SK-N-SH (cell line): ENCODE measurements at regions not wholly inside any gene's neighbourhood (a gene's known extent, or its start where the extent isn't known, plus 50 kb on each side); places are given as distances from the start of the nearest gene placed in this dataset.
A peak's percentile ranks its signal among the peaks of the same experiment; 100 is the strongest.

Experiments used
- CTCF ChIA-PET: fragments of 300-600, 350-600 bp; formaldehyde crosslinking; extraction: SDS; loops from one replicate; lab custom pipeline; 2021; lab: Yijun Ruan, JAX
- POLR2A ChIA-PET: fragments of 350-600 bp; sonication (Branson Sonifier 250); formaldehyde crosslinking; extraction: SDS; loops from one replicate; lab custom pipeline; 2020; ENCODE audit warnings: antibody characterized with exemption, inconsistent platforms; lab: Yijun Ruan, JAX
- DNase-seq: peaks from one replicate; pipeline ENCODE4 v3.0.0; 2012
- H2AFZ ChIP-seq: fragments of 200-600 bp; sonication (generic); 2 replicates; pipeline ENCODE4 v1.8.1; 2016; ENCODE audit warnings: antibody characterized with exemption, mild to moderate bottlenecking, low read depth
- H3F3A ChIP-seq: fragments of 200-600 bp; sonication (generic); replicated peaks from 2 replicates; pipeline ENCODE3; 2016; ENCODE audit warnings: antibody characterized with exemption, mild to moderate bottlenecking; ENCODE audit not compliant: insufficient read depth
- H3K27ac ChIP-seq, 2 experiments: fragments of 200-500 bp in 1 of 2; fragments of 200-600 bp in 1 of 2; sonication (Bioruptor generic) in 1 of 2; sonication (generic), shearing (Covaris generic) in 1 of 2; 2 replicates each; pipeline versions ENCODE4 v1.5.1 to v1.6.1; 2014 to 2016; ENCODE audit warnings: low read depth in 2 of 2, inconsistent platforms in 1 of 2, low read length in 1 of 2, mild to moderate bottlenecking in 1 of 2, mixed read lengths in 1 of 2
- H3K27me3 ChIP-seq: fragments of 200-600 bp; sonication (generic), shearing (Covaris generic); 2 replicates; pipeline ENCODE4 v1.6.1; 2016; ENCODE audit warnings: mixed run types; ENCODE audit not compliant: insufficient read depth
- H3K36me3 ChIP-seq, 2 experiments: fragments of 200-500 bp in 1 of 2; fragments of 200-600 bp in 1 of 2; sonication (Bioruptor generic) in 1 of 2; sonication (generic) in 1 of 2; replicated peaks in 1 of 2; 2 replicates each; pipeline versions ENCODE3 to v1.5.1; 2014 to 2016; ENCODE audit warnings: low read length in 1 of 2, mild to moderate bottlenecking in 1 of 2; ENCODE audit not compliant: insufficient read depth in 2 of 2, control insufficient read depth in 1 of 2
- H3K4me1 ChIP-seq, 2 experiments: fragments of 200-500 bp in 1 of 2; fragments of 200-600 bp in 1 of 2; sonication (Bioruptor generic) in 1 of 2; sonication (generic), shearing (Covaris generic) in 1 of 2; 2 replicates each; pipeline versions ENCODE4 v1.5.1 to v1.6.1; 2014 to 2016; ENCODE audit warnings: low read depth in 1 of 2, low read length in 1 of 2, mixed run types in 1 of 2; ENCODE audit not compliant: insufficient read depth in 2 of 2, control insufficient read depth in 1 of 2
- H3K4me2 ChIP-seq: fragments of 200-600 bp; sonication (generic), shearing (Covaris generic); 2 replicates; pipeline ENCODE4 v1.6.1; 2017; ENCODE audit warnings: mixed run types
- H3K4me3 ChIP-seq, 2 experiments: fragments of 200-500 bp in 1 of 2; fragments of 200-600 bp in 1 of 2; sonication (Bioruptor generic) in 1 of 2; sonication (generic), shearing (Covaris generic) in 1 of 2; 2 replicates each; pipeline versions ENCODE4 v1.5.1 to v1.8.1; 2014 to 2016; ENCODE audit warnings: low read depth in 2 of 2, inconsistent platforms in 1 of 2, low read length in 1 of 2, mild to moderate bottlenecking in 1 of 2, mixed read lengths in 1 of 2, moderate library complexity in 1 of 2
- H3K79me2 ChIP-seq: fragments of 200-600 bp; sonication (generic); 2 replicates; pipeline ENCODE4 v1.8.1; 2017; ENCODE audit warnings: mild to moderate bottlenecking; ENCODE audit not compliant: insufficient read depth
- H3K9ac ChIP-seq: fragments of 200-600 bp; sonication (generic); 2 replicates; pipeline ENCODE4 v1.6.1; 2017; ENCODE audit warnings: mixed run types
- H3K9me2 ChIP-seq: fragments of 200-600 bp; sonication (generic); 2 replicates; pipeline ENCODE4 v1.6.1; 2017; ENCODE audit warnings: mixed run types
- H3K9me3 ChIP-seq: fragments of 200-600 bp; sonication (generic); 2 replicates; pipeline ENCODE4 v1.6.1; 2017; ENCODE audit warnings: mixed run types, mild to moderate bottlenecking, moderate library complexity
- H4K20me1 ChIP-seq: fragments of 200-600 bp; sonication (generic); 2 replicates; pipeline ENCODE4 v1.6.1; 2017; ENCODE audit warnings: mild to moderate bottlenecking, mixed run types; ENCODE audit not compliant: insufficient read depth
- CHD2 ChIP-seq: fragments of 150-350 bp; IDR thresholded peaks from 2 replicates; pipeline ENCODE4 v1.6.1; 2018; ENCODE audit warnings: low read length; ENCODE audit not compliant: partially characterized antibody
- ELF1 ChIP-seq: IDR thresholded peaks from 2 replicates; pipeline ENCODE4 v1.4.0; 2012
- EP300 ChIP-seq, 2 experiments: IDR thresholded peaks; 2 replicates each; pipeline versions ENCODE4 v1.4.0 to v1.6.1; 2012; ENCODE audit warnings: borderline replicate concordance in 1 of 2, low read depth in 1 of 2, low read length in 1 of 2
- FOSL2 ChIP-seq: IDR thresholded peaks from 2 replicates; pipeline ENCODE4 v1.4.0; 2012; ENCODE audit warnings: low read depth, mild to moderate bottlenecking, moderate library complexity, borderline replicate concordance
- GABPA ChIP-seq: IDR thresholded peaks from 2 replicates; pipeline ENCODE4 v1.4.0; 2012; ENCODE audit warnings: low read depth, mild to moderate bottlenecking
- GATA2 ChIP-seq: sonication (generic); formaldehyde crosslinking; IDR thresholded peaks from 2 replicates; pipeline ENCODE4 v1.5.0; 2020; ENCODE audit warnings: mild to moderate bottlenecking, missing genetic modification reagents
- IRF3 ChIP-seq: fragments of 150-350 bp; IDR thresholded peaks from 2 replicates; pipeline ENCODE4 v1.6.1; 2016; ENCODE audit warnings: mild to moderate bottlenecking, low read depth, low read length
- JUND ChIP-seq: IDR thresholded peaks from 2 replicates; pipeline ENCODE4 v1.4.0; 2012
- MAX ChIP-seq: IDR thresholded peaks from 2 replicates; pipeline ENCODE4 v1.4.0; 2012; ENCODE audit warnings: low read depth
- MXI1 ChIP-seq: IDR thresholded peaks from 2 replicates; pipeline ENCODE4 v1.6.1; 2012; ENCODE audit warnings: mild to moderate bottlenecking, low read depth, low read length, improper control_type of control experiment
- NFIC ChIP-seq: IDR thresholded peaks from 2 replicates; pipeline ENCODE4 v1.4.0; 2012; ENCODE audit warnings: borderline replicate concordance
- NRF1 ChIP-seq: IDR thresholded peaks from 2 replicates; pipeline ENCODE4 v1.6.1; 2012; ENCODE audit warnings: low read depth, mild to moderate bottlenecking, low read length
- POLR2AphosphoS5 ChIP-seq: IDR thresholded peaks from 2 replicates; pipeline ENCODE4 v1.6.1; 2012; ENCODE audit warnings: low read depth, low read length
- RAD21 ChIP-seq: IDR thresholded peaks from 2 replicates; pipeline ENCODE4 v1.6.1; 2012; ENCODE audit warnings: mild to moderate bottlenecking, low read length
- SIN3A ChIP-seq: IDR thresholded peaks from 2 replicates; pipeline ENCODE4 v1.6.1; 2012; ENCODE audit warnings: low read depth, mild to moderate bottlenecking, low read length, moderate library complexity, borderline replicate concordance
- TAF1 ChIP-seq: IDR thresholded peaks from 2 replicates; pipeline ENCODE4 v1.6.1; 2012; ENCODE audit warnings: low read depth, mild to moderate bottlenecking, low read length, moderate library complexity, borderline replicate concordance
- TCF12 ChIP-seq: IDR thresholded peaks from 2 replicates; pipeline ENCODE4 v1.4.0; 2012
- TEAD4 ChIP-seq: IDR thresholded peaks from 2 replicates; pipeline ENCODE4 v1.4.0; 2012; ENCODE audit warnings: mild to moderate bottlenecking, borderline replicate concordance; ENCODE audit not compliant: insufficient read depth
- USF2 ChIP-seq: fragments of 150-350 bp; IDR thresholded peaks from 2 replicates; pipeline ENCODE4 v1.6.1; 2017; ENCODE audit warnings: antibody characterized with exemption, low read length, low read depth, borderline replicate concordance
- ZBTB33 ChIP-seq: IDR thresholded peaks from 2 replicates; pipeline ENCODE4 v1.4.0; 2012; ENCODE audit warnings: low read depth, borderline replicate concordance
- WGBS: methylation state at CpG from one replicate; pipeline ENCODE4 v1.1.6; 2017; ENCODE audit warnings: low lambda C conversion rate; 5-methylcytosine and 5-hydroxymethylcytosine counted together
- TF ChIP-seq, protein P1 (sequence below): fragments of 200-600 bp; sonication (generic); IDR thresholded peaks from 2 replicates; pipeline ENCODE4 v1.6.1; 2017; ENCODE audit warnings: antibody characterized with exemption, mild to moderate bottlenecking, moderate library complexity
- TF ChIP-seq, protein P2 (sequence below): IDR thresholded peaks from 2 replicates; pipeline ENCODE4 v1.6.1; 2012; ENCODE audit warnings: mild to moderate bottlenecking, low read depth, low read length, moderate library complexity
- TF ChIP-seq, protein P3 (sequence below): IDR thresholded peaks from 2 replicates; pipeline ENCODE4; 2012

- POLR2A ChIA-PET, result interaction anchor here (0.6 kb wide), 1 partner anchor 20 kb away, joined by 4 read pairs; no protein-coding TSS in a partner anchor
- TF ChIP-seq JUND (peak; percentile 79), ZBTB33 (no peak), SIN3A (0 out of 2 replicates have a peak, but pooled peaks have one; percentile 29), IRF3 (no peak), USF2 (no peak), FOSL2 (peak; percentile 87), TAF1 (no peak), EP300 (IDR thresholded peaks at IDR 0.05; ENCODE audit: borderline replicate concordance in 1 of 2, low read depth in 1 of 2, low read length in 1 of 2) (peak in 1 of 2 experiments; percentile 77; a peak in 1 of 4 replicates), GATA2 (CRISPR knock-in tag) (no peak), MAX (peak; percentile 73), CHD2 (no peak), GABPA (no peak), NRF1 (no peak), TCF12 (peak; percentile 82), RAD21 (no peak), NFIC (peak; percentile 56), POLR2AphosphoS5 (no peak; the same call in 1 of the 2 replicates), TEAD4 (no peak), ELF1 (no peak), MXI1 (no peak)
- TF ChIP-seq, protein P1, sequence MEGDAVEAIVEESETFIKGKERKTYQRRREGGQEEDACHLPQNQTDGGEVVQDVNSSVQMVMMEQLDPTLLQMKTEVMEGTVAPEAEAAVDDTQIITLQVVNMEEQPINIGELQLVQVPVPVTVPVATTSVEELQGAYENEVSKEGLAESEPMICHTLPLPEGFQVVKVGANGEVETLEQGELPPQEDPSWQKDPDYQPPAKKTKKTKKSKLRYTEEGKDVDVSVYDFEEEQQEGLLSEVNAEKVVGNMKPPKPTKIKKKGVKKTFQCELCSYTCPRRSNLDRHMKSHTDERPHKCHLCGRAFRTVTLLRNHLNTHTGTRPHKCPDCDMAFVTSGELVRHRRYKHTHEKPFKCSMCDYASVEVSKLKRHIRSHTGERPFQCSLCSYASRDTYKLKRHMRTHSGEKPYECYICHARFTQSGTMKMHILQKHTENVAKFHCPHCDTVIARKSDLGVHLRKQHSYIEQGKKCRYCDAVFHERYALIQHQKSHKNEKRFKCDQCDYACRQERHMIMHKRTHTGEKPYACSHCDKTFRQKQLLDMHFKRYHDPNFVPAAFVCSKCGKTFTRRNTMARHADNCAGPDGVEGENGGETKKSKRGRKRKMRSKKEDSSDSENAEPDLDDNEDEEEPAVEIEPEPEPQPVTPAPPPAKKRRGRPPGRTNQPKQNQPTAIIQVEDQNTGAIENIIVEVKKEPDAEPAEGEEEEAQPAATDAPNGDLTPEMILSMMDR, result no peak
- TF ChIP-seq, protein P2, sequence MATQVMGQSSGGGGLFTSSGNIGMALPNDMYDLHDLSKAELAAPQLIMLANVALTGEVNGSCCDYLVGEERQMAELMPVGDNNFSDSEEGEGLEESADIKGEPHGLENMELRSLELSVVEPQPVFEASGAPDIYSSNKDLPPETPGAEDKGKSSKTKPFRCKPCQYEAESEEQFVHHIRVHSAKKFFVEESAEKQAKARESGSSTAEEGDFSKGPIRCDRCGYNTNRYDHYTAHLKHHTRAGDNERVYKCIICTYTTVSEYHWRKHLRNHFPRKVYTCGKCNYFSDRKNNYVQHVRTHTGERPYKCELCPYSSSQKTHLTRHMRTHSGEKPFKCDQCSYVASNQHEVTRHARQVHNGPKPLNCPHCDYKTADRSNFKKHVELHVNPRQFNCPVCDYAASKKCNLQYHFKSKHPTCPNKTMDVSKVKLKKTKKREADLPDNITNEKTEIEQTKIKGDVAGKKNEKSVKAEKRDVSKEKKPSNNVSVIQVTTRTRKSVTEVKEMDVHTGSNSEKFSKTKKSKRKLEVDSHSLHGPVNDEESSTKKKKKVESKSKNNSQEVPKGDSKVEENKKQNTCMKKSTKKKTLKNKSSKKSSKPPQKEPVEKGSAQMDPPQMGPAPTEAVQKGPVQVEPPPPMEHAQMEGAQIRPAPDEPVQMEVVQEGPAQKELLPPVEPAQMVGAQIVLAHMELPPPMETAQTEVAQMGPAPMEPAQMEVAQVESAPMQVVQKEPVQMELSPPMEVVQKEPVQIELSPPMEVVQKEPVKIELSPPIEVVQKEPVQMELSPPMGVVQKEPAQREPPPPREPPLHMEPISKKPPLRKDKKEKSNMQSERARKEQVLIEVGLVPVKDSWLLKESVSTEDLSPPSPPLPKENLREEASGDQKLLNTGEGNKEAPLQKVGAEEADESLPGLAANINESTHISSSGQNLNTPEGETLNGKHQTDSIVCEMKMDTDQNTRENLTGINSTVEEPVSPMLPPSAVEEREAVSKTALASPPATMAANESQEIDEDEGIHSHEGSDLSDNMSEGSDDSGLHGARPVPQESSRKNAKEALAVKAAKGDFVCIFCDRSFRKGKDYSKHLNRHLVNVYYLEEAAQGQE, result no peak
- TF ChIP-seq, protein P3, sequence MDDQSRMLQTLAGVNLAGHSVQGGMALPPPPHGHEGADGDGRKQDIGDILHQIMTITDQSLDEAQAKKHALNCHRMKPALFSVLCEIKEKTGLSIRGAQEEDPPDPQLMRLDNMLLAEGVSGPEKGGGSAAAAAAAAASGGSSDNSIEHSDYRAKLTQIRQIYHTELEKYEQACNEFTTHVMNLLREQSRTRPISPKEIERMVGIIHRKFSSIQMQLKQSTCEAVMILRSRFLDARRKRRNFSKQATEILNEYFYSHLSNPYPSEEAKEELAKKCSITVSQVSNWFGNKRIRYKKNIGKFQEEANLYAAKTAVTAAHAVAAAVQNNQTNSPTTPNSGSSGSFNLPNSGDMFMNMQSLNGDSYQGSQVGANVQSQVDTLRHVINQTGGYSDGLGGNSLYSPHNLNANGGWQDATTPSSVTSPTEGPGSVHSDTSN, result peak; percentile 70; the same call in 1 of the 2 replicates
These were observed 50.9 kb upstream of the CNIH3 start for GRCh38 chr1:224565186-224565585.

More at GRCh38 chr1:224565186-224565585, 50.9 kb upstream of the CNIH3 start:
- Histone ChIP-seq H3K27ac (peak overlapping the region; percentile 61 to 87; a peak in 3 of 4 replicates), H3K4me1 (peaks cover 16 to 25% of the 10 kb centered on the region in 2 experiments), H3K9me3 (no peaks in the 10 kb centered on the region), H4K20me1 (no peaks in the 10 kb centered on the region), H3K36me3 (no peaks in the 10 kb centered on the region), H2AFZ (peak overlapping the region; percentile 76; the same call in 1 of the 2 replicates), H3K9ac (peak overlapping the region; percentile 58; the same call in 1 of the 2 replicates), H3K4me2 (peak overlapping the region; percentile 35), H3K4me3 (no peak overlapping the region), H3F3A (peaks cover 17% of the 10 kb centered on the region), H3K27me3 (no peaks in the 10 kb centered on the region), H3K79me2 (no peaks in the 10 kb centered on the region), H3K9me2 (no peaks in the 10 kb centered on the region)
- 26% methylated on average over 5 of the region's 5 CpGs for WGBS
- no peak for DNase-seq
- CTCF ChIA-PET, result interaction anchor here (1.0 to 1.1 kb wide), 3 partner anchors 51 to 357 kb away, joined by 3 to 4 read pairs (median 4); no protein-coding TSS in a partner anchor
